SK-N-SH (cell line): ENCODE measurements at regions not wholly inside any gene's neighbourhood (a gene's known extent, or its start where the extent isn't known, plus 50 kb on each side); places are given as distances from the start of the nearest gene placed in this dataset.

Experiments
- CTCF ChIA-PET: fragments of 300-600, 350-600 bp; formaldehyde crosslinking; extraction: SDS; loops from one replicate; lab custom pipeline; 2021; lab: Yijun Ruan, JAX
- POLR2A ChIA-PET: fragments of 350-600 bp; sonication (Branson Sonifier 250); formaldehyde crosslinking; extraction: SDS; loops from one replicate; lab custom pipeline; 2020; ENCODE audit warnings: antibody characterized with exemption, inconsistent platforms; lab: Yijun Ruan, JAX
- DNase-seq: peaks from one replicate; pipeline ENCODE4 v3.0.0; 2012
- H2AFZ ChIP-seq: fragments of 200-600 bp; sonication (generic); 2 replicates; pipeline ENCODE4 v1.8.1; 2016; ENCODE audit warnings: antibody characterized with exemption, mild to moderate bottlenecking, low read depth
- H3F3A ChIP-seq: fragments of 200-600 bp; sonication (generic); replicated peaks from 2 replicates; pipeline ENCODE3; 2016; ENCODE audit warnings: antibody characterized with exemption, mild to moderate bottlenecking; ENCODE audit not compliant: insufficient read depth
- H3K27ac ChIP-seq, 2 experiments: fragments of 200-500 bp in 1 of 2; fragments of 200-600 bp in 1 of 2; sonication (Bioruptor generic) in 1 of 2; sonication (generic), shearing (Covaris generic) in 1 of 2; 2 replicates each; pipeline versions ENCODE4 v1.5.1 to v1.6.1; 2014 to 2016; ENCODE audit warnings: low read depth in 2 of 2, inconsistent platforms in 1 of 2, low read length in 1 of 2, mild to moderate bottlenecking in 1 of 2, mixed read lengths in 1 of 2
- H3K27me3 ChIP-seq: fragments of 200-600 bp; sonication (generic), shearing (Covaris generic); 2 replicates; pipeline ENCODE4 v1.6.1; 2016; ENCODE audit warnings: mixed run types; ENCODE audit not compliant: insufficient read depth
- H3K36me3 ChIP-seq, 2 experiments: fragments of 200-500 bp in 1 of 2; fragments of 200-600 bp in 1 of 2; sonication (Bioruptor generic) in 1 of 2; sonication (generic) in 1 of 2; replicated peaks in 1 of 2; 2 replicates each; pipeline versions ENCODE3 to v1.5.1; 2014 to 2016; ENCODE audit warnings: low read length in 1 of 2, mild to moderate bottlenecking in 1 of 2; ENCODE audit not compliant: insufficient read depth in 2 of 2, control insufficient read depth in 1 of 2
- H3K4me1 ChIP-seq, 2 experiments: fragments of 200-500 bp in 1 of 2; fragments of 200-600 bp in 1 of 2; sonication (Bioruptor generic) in 1 of 2; sonication (generic), shearing (Covaris generic) in 1 of 2; 2 replicates each; pipeline versions ENCODE4 v1.5.1 to v1.6.1; 2014 to 2016; ENCODE audit warnings: low read depth in 1 of 2, low read length in 1 of 2, mixed run types in 1 of 2; ENCODE audit not compliant: insufficient read depth in 2 of 2, control insufficient read depth in 1 of 2
- H3K4me2 ChIP-seq: fragments of 200-600 bp; sonication (generic), shearing (Covaris generic); 2 replicates; pipeline ENCODE4 v1.6.1; 2017; ENCODE audit warnings: mixed run types
- H3K4me3 ChIP-seq, 2 experiments: fragments of 200-500 bp in 1 of 2; fragments of 200-600 bp in 1 of 2; sonication (Bioruptor generic) in 1 of 2; sonication (generic), shearing (Covaris generic) in 1 of 2; 2 replicates each; pipeline versions ENCODE4 v1.5.1 to v1.8.1; 2014 to 2016; ENCODE audit warnings: low read depth in 2 of 2, inconsistent platforms in 1 of 2, low read length in 1 of 2, mild to moderate bottlenecking in 1 of 2, mixed read lengths in 1 of 2, moderate library complexity in 1 of 2
- H3K79me2 ChIP-seq: fragments of 200-600 bp; sonication (generic); 2 replicates; pipeline ENCODE4 v1.8.1; 2017; ENCODE audit warnings: mild to moderate bottlenecking; ENCODE audit not compliant: insufficient read depth
- H3K9ac ChIP-seq: fragments of 200-600 bp; sonication (generic); 2 replicates; pipeline ENCODE4 v1.6.1; 2017; ENCODE audit warnings: mixed run types
- H3K9me2 ChIP-seq: fragments of 200-600 bp; sonication (generic); 2 replicates; pipeline ENCODE4 v1.6.1; 2017; ENCODE audit warnings: mixed run types
- H3K9me3 ChIP-seq: fragments of 200-600 bp; sonication (generic); 2 replicates; pipeline ENCODE4 v1.6.1; 2017; ENCODE audit warnings: mixed run types, mild to moderate bottlenecking, moderate library complexity
- H4K20me1 ChIP-seq: fragments of 200-600 bp; sonication (generic); 2 replicates; pipeline ENCODE4 v1.6.1; 2017; ENCODE audit warnings: mild to moderate bottlenecking, mixed run types; ENCODE audit not compliant: insufficient read depth
- ELF1 ChIP-seq: IDR thresholded peaks from 2 replicates; pipeline ENCODE4 v1.4.0; 2012
- EP300 ChIP-seq, 2 experiments: IDR thresholded peaks; 2 replicates each; pipeline versions ENCODE4 v1.4.0 to v1.6.1; 2012; ENCODE audit warnings: borderline replicate concordance in 1 of 2, low read depth in 1 of 2, low read length in 1 of 2
- EZH2phosphoT487 ChIP-seq: fragments of 200-600 bp; sonication (generic); IDR thresholded peaks from 2 replicates; pipeline ENCODE4 v1.6.1; 2017; ENCODE audit warnings: low read depth, mixed run types, mild to moderate bottlenecking, antibody characterized with exemption, moderate library complexity, borderline replicate concordance
- FOXM1 ChIP-seq: IDR thresholded peaks from 2 replicates; pipeline ENCODE4 v1.4.0; 2012; ENCODE audit warnings: low read depth, mild to moderate bottlenecking
- GABPA ChIP-seq: IDR thresholded peaks from 2 replicates; pipeline ENCODE4 v1.4.0; 2012; ENCODE audit warnings: low read depth, mild to moderate bottlenecking
- GATA2 ChIP-seq: sonication (generic); formaldehyde crosslinking; IDR thresholded peaks from 2 replicates; pipeline ENCODE4 v1.5.0; 2020; ENCODE audit warnings: mild to moderate bottlenecking, missing genetic modification reagents
- JUND ChIP-seq: IDR thresholded peaks from 2 replicates; pipeline ENCODE4 v1.4.0; 2012
- MEF2A ChIP-seq: IDR thresholded peaks from 2 replicates; pipeline ENCODE4 v1.4.0; 2012; ENCODE audit warnings: low read depth, borderline replicate concordance
- MXI1 ChIP-seq: IDR thresholded peaks from 2 replicates; pipeline ENCODE4 v1.6.1; 2012; ENCODE audit warnings: mild to moderate bottlenecking, low read depth, low read length, improper control_type of control experiment
- NFIC ChIP-seq: IDR thresholded peaks from 2 replicates; pipeline ENCODE4 v1.4.0; 2012; ENCODE audit warnings: borderline replicate concordance
- NRF1 ChIP-seq: IDR thresholded peaks from 2 replicates; pipeline ENCODE4 v1.6.1; 2012; ENCODE audit warnings: low read depth, mild to moderate bottlenecking, low read length
- RCOR1 ChIP-seq: fragments of 150-350 bp; IDR thresholded peaks from 2 replicates; pipeline ENCODE4 v1.6.1; 2017; ENCODE audit warnings: antibody characterized with exemption, low read length
- RFX5 ChIP-seq: IDR thresholded peaks from 2 replicates; pipeline ENCODE4 v1.6.1; 2012; ENCODE audit warnings: mild to moderate bottlenecking, improper control_type of control experiment, low read length
- RXRA ChIP-seq: IDR thresholded peaks from 2 replicates; pipeline ENCODE4 v1.4.0; 2012; ENCODE audit warnings: low read depth, mild to moderate bottlenecking, borderline replicate concordance
- SIN3A ChIP-seq: IDR thresholded peaks from 2 replicates; pipeline ENCODE4 v1.6.1; 2012; ENCODE audit warnings: low read depth, mild to moderate bottlenecking, low read length, moderate library complexity, borderline replicate concordance
- SMC3 ChIP-seq: IDR thresholded peaks from 2 replicates; pipeline ENCODE4 v1.6.1; 2012; ENCODE audit warnings: low read depth, low read length, improper control_type of control experiment
- TAF1 ChIP-seq: IDR thresholded peaks from 2 replicates; pipeline ENCODE4 v1.6.1; 2012; ENCODE audit warnings: low read depth, mild to moderate bottlenecking, low read length, moderate library complexity, borderline replicate concordance
- TCF12 ChIP-seq: IDR thresholded peaks from 2 replicates; pipeline ENCODE4 v1.4.0; 2012
- ZBTB33 ChIP-seq: IDR thresholded peaks from 2 replicates; pipeline ENCODE4 v1.4.0; 2012; ENCODE audit warnings: low read depth, borderline replicate concordance
- WGBS: methylation state at CpG from one replicate; pipeline ENCODE4 v1.1.6; 2017; ENCODE audit warnings: low lambda C conversion rate; 5-methylcytosine and 5-hydroxymethylcytosine counted together
- TF ChIP-seq, protein P1 (sequence below): IDR thresholded peaks from 2 replicates; pipeline ENCODE4 v1.6.1; 2012; ENCODE audit warnings: mild to moderate bottlenecking, low read depth, low read length, moderate library complexity

DNA sequence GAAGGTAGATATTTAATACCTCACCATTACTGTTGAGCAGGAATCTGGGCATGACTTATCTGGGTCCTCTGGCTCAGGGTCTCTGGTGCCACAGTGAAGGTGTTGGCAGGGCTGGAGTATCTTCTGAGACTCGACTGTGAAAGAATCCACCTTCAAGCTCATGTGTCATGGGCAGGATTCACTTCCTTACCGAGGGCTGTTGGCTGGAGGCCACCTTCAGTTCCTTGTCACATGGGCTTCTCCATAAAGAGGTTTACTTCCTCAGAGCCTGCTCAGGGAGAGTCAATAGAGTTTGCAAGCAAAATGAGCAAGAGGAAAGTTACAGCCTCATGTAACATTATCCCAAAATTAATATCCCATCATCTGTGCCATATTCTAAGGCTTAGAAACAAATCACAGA lies 459.5 kb downstream of the NR2F2 start:
- no peak overlapping the region for H3K4me3 ChIP-seq
- WGBS = 0% methylated on average over 2 of the region's 2 CpGs
- H3K9me2 ChIP-seq = no peaks in the 10 kb centered on the region
- H3K36me3 ChIP-seq = no peaks in the 10 kb centered on the region
- no peaks in the 10 kb centered on the region for H3K79me2 ChIP-seq
- ChIA-PET POLR2A (no interaction called here), CTCF (no interaction called here)
- no peak overlapping the region for H3K27ac ChIP-seq
- no peaks in the 10 kb centered on the region for H3K4me1 ChIP-seq
- DNase-seq = no peak
- H3K9ac ChIP-seq = no peak overlapping the region
- no peaks in the 10 kb centered on the region for H4K20me1 ChIP-seq
- no peaks in the 10 kb centered on the region for H3K27me3 ChIP-seq
- H3K9me3 ChIP-seq = 0 out of 2 replicates have a peak, but pooled peaks cover 3% of the 10 kb centered on the region
- H3F3A ChIP-seq = no peaks in the 10 kb centered on the region
- H3K4me2 ChIP-seq = no peak overlapping the region
- TF ChIP-seq MEF2A = no peak
- no peak for TF ChIP-seq FOXM1
- no peak for TF ChIP-seq RXRA
- no peak for TF ChIP-seq NRF1
- no peak for TF ChIP-seq GABPA
- no peak for TF ChIP-seq ELF1
- no peak for TF ChIP-seq EZH2phosphoT487
- TF ChIP-seq MXI1 = no peak
- TF ChIP-seq RCOR1 = no peak
- no peak for TF ChIP-seq TAF1
- no peak for TF ChIP-seq RFX5
- no peak for TF ChIP-seq GATA2
- TF ChIP-seq, protein P1, sequence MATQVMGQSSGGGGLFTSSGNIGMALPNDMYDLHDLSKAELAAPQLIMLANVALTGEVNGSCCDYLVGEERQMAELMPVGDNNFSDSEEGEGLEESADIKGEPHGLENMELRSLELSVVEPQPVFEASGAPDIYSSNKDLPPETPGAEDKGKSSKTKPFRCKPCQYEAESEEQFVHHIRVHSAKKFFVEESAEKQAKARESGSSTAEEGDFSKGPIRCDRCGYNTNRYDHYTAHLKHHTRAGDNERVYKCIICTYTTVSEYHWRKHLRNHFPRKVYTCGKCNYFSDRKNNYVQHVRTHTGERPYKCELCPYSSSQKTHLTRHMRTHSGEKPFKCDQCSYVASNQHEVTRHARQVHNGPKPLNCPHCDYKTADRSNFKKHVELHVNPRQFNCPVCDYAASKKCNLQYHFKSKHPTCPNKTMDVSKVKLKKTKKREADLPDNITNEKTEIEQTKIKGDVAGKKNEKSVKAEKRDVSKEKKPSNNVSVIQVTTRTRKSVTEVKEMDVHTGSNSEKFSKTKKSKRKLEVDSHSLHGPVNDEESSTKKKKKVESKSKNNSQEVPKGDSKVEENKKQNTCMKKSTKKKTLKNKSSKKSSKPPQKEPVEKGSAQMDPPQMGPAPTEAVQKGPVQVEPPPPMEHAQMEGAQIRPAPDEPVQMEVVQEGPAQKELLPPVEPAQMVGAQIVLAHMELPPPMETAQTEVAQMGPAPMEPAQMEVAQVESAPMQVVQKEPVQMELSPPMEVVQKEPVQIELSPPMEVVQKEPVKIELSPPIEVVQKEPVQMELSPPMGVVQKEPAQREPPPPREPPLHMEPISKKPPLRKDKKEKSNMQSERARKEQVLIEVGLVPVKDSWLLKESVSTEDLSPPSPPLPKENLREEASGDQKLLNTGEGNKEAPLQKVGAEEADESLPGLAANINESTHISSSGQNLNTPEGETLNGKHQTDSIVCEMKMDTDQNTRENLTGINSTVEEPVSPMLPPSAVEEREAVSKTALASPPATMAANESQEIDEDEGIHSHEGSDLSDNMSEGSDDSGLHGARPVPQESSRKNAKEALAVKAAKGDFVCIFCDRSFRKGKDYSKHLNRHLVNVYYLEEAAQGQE = no peak
- TF ChIP-seq SMC3 = no peak
- no peak for TF ChIP-seq JUND
- no peak for TF ChIP-seq TCF12
- TF ChIP-seq ZBTB33 = no peak
- no peak for TF ChIP-seq SIN3A
- no peak for TF ChIP-seq EP300 (IDR thresholded peaks at IDR 0.05; ENCODE audit: borderline replicate concordance in 1 of 2, low read depth in 1 of 2, low read length in 1 of 2)
- TF ChIP-seq NFIC = no peak
- TF ChIP-seq, all 33 proteins: peak for 0
- no peak overlapping the region for H2AFZ ChIP-seq
